SK-N-SH (cell line): ENCODE measurements at regions not wholly inside any gene's neighbourhood (a gene's known extent, or its start where the extent isn't known, plus 50 kb on each side); places are given as distances from the start of the nearest gene placed in this dataset.

ENCODE experiments used
- CHD2 ChIP-seq: fragments of 150-350 bp; IDR thresholded peaks from 2 replicates; pipeline ENCODE4 v1.6.1; 2018; ENCODE audit warnings: low read length; ENCODE audit not compliant: partially characterized antibody
- CTCF ChIP-seq: fragments of 200-600 bp; sonication (generic); IDR thresholded peaks from 2 replicates; pipeline ENCODE4 v1.6.1; 2017; ENCODE audit warnings: antibody characterized with exemption, mild to moderate bottlenecking, moderate library complexity
- MXI1 ChIP-seq: IDR thresholded peaks from 2 replicates; pipeline ENCODE4 v1.6.1; 2012; ENCODE audit warnings: mild to moderate bottlenecking, low read depth, low read length, improper control_type of control experiment
- NRF1 ChIP-seq: IDR thresholded peaks from 2 replicates; pipeline ENCODE4 v1.6.1; 2012; ENCODE audit warnings: low read depth, mild to moderate bottlenecking, low read length
- POLR2AphosphoS5 ChIP-seq: IDR thresholded peaks from 2 replicates; pipeline ENCODE4 v1.6.1; 2012; ENCODE audit warnings: low read depth, low read length
- SMC3 ChIP-seq: IDR thresholded peaks from 2 replicates; pipeline ENCODE4 v1.6.1; 2012; ENCODE audit warnings: low read depth, low read length, improper control_type of control experiment
- USF2 ChIP-seq: fragments of 150-350 bp; IDR thresholded peaks from 2 replicates; pipeline ENCODE4 v1.6.1; 2017; ENCODE audit warnings: antibody characterized with exemption, low read length, low read depth, borderline replicate concordance

GRCh38 chr12:72148709-72149108 is 123.5 kb upstream of the TRHDE start:
- no peak for TF ChIP-seq POLR2AphosphoS5
- TF ChIP-seq CHD2, result no peak
- no peak for TF ChIP-seq NRF1
- TF ChIP-seq CTCF, result no peak
- no peak for TF ChIP-seq MXI1
- no peak for TF ChIP-seq USF2
- TF ChIP-seq SMC3, result no peak
